LNCAP (cell line): ENCODE measurements at regions not wholly inside any gene's neighbourhood (a gene's known extent, or its start where the extent isn't known, plus 50 kb on each side); places are given as distances from the start of the nearest gene placed in this dataset.
A peak's percentile ranks its signal among the peaks of the same experiment; 100 is the strongest.

Experiments
- TF ChIP-seq, protein P1 (sequence below): fragments of 450-650 bp; IDR thresholded peaks from 2 replicates; pipeline ENCODE4 v1.5.1; 2017; ENCODE audit warnings: mild to moderate bottlenecking

DNA sequence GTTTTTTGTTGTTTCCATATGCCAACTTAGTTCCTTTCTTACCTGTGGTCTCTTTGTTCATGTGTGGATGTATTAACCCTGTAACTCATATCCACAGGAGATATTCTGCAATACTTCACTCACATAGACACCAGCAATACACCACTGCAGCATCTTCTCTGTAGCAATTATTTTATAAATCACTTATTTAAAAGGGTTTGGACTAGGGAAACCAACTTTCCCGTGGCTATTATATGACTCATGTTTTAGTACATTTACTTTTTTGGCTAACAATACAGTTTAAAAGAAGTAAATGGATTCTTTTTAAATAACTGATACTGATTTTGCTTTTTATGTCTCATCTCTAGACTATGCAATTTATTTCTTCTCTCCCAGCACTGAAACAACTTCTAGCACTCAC lies 488.9 kb downstream of the MBD2 start:
- TF ChIP-seq, protein P1, sequence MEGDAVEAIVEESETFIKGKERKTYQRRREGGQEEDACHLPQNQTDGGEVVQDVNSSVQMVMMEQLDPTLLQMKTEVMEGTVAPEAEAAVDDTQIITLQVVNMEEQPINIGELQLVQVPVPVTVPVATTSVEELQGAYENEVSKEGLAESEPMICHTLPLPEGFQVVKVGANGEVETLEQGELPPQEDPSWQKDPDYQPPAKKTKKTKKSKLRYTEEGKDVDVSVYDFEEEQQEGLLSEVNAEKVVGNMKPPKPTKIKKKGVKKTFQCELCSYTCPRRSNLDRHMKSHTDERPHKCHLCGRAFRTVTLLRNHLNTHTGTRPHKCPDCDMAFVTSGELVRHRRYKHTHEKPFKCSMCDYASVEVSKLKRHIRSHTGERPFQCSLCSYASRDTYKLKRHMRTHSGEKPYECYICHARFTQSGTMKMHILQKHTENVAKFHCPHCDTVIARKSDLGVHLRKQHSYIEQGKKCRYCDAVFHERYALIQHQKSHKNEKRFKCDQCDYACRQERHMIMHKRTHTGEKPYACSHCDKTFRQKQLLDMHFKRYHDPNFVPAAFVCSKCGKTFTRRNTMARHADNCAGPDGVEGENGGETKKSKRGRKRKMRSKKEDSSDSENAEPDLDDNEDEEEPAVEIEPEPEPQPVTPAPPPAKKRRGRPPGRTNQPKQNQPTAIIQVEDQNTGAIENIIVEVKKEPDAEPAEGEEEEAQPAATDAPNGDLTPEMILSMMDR: no peak

DNA sequence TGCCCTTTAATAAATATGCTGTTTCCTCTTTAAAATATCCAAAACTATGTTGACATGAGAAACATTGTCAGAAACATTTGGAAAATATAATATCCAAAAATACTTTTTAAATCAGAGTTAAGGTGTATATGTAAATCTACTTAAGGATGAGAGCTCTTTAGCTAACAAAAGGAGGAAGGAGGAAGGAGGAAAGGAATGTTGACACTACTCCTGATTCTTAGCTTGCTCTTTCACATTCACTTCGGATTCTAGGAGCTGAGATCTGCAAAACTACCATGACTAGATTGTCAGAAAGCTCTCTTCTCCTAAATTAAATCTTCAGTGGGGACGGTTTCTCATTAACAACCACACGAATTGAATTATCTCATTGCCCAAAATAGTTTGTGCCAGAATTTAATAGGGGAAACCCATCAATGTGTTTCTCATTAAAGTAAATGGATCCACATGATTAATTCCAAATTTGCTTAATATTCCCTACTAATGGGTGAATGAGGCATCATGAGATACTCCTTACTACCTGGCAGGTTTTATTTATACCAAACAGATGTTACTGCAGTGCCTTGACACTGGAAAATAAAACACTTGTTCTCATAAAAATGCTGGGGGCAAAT lies 509.1 kb downstream of the MBD2 start:
- TF ChIP-seq, protein P1: no peak

DNA sequence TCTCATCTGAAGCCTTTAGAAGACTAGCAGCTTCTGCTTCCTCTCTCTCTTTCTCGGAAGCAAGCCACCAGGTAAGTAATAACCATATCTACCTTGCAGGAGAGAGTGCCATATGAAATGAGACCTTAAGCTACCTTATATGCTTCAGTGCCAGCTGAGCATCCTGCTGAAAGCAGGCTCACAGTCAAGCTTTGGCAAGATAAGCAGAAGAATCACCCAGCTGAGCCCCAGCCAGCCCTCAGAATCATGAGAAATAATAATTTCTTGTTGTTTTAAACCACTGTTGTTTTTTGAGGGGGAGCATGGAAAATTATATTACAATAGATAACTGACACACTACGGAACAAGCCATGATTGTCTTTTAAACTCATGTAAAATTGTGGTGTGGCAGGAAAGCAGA lies 514.4 kb downstream of the MBD2 start:
- TF ChIP-seq, protein P1: no peak

DNA sequence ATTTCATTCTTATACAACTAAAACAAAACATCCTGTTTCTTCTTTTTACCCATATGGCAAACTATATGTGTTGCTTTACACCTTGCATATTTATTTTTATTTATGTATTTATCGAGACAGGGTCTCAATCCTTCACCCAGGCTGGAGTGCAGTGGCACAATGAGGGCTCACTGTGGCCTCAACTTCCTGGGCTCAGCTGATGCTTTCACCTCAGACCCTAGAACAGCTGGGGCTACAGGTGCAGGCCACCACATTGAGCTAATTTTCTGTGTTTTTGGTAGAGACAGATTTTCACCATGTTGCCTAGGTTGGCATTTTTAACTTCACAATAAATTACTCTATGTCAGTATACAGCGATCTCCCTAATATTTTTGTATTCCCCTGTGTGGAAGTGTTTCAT lies 522.0 kb downstream of the MBD2 start:
- TF ChIP-seq, protein P1: no peak

DNA sequence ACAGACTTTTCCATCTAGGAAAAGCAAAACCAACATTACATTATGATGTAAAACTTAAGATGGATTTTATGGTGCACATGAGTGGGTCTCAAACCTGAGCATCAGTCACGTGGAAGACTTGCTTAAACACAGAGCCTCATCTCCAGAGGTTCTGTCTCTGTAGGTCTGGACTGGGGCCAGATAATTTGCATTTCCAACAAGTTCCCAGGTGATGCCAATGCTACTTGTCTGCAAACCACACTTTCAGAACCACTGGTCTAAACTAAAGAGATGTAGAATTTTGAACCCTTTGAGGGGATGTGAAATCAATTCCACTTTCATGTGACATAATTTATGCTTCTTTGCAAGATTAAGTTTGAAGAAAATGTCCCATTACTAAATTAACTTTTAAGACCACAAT lies 522.8 kb downstream of the MBD2 start:
- TF ChIP-seq, protein P1: no peak

DNA sequence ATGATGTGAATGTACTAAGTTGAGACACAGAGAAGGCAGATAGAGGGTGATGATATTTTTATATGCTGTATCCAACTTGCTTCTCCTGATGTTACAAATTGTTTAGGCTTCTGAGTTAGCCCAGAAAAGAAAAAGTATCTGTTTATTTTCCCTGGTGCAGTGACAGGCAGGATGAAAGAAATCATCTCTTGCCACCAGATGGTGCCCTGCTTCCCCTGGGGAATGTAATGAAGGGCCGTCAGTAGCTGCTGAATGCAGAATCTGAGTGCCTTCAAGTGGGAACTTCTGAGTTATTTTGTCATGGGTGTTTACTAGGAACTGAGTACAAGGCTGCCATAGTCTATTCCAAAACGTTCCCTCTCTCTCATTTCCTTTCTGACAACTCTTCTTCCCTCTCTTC lies 525.6 kb downstream of the MBD2 start:
- TF ChIP-seq, protein P1: peak; percentile 70

DNA sequence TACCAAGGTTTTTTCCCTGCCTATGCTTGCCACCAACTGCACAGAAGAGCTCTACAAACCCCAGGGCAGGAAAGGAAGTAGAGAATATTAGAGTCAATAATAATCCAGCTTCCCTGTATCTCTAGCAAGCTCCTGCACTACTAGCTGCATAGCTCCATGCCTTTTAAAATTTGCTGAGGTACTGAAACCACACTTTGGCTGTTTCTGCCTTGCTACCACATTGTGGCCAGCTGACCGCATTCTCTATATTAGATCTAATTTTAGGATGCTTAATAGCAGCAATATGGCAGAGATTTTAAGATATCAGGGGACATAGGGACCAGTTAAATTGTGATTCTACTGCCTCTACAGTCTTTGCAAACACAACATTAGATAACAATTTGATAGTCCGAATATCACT lies 534.6 kb downstream of the MBD2 start:
- TF ChIP-seq, protein P1: no peak

DNA sequence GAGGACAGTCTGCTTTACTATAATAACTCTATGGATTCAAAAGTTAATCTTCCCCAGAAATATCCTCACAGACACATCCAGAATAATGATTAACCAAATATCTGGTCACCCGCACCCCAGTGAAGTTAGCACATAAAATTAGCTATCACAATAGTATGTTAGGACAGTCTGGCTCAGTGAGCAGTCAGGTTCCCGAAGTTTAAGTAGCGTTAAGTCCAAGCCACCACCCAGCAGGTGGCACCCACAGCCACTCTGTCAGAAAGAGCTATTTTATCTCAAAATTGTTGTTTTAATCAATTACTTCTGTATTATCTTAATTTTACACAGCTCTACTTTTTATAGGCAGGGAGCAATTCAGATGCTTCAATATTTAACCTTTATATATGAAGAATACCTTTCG lies 537.5 kb downstream of the MBD2 start:
- TF ChIP-seq, protein P1: no peak; the same call in 1 of the 2 replicates
